GM18505 (cell line): ENCODE measurements at regions not wholly inside any gene's neighbourhood (a gene's known extent, or its start where the extent isn't known, plus 50 kb on each side); places are given as distances from the start of the nearest gene placed in this dataset.

ENCODE experiments used
- ATAC-seq: cut with Tn5 transposase; IDR thresholded peaks from one replicate; pipeline ENCODE4 v1.9.1; 2021; ENCODE audit not compliant: unreplicated experiment
- POLR2A ChIP-seq: IDR thresholded peaks from 4 replicates; pipeline ENCODE4 v1.6.1; 2011; ENCODE audit warnings: borderline replicate concordance; ENCODE audit not compliant: insufficient read depth, insufficient read length; ENCODE audit errors: extremely low read depth

- no peak for ATAC-seq
- no peak for TF ChIP-seq POLR2A
These were observed 1484.9 kb downstream of the BRD1 start for GRCh38 chr22:48342732-48343131.

GRCh38 chr22:48342016-48342415 lies 1485.7 kb downstream of the BRD1 start:
- no peak for ATAC-seq
- TF ChIP-seq POLR2A: no peak

GRCh38 chr22:48340727-48341709 lies 1486.7 kb downstream of the BRD1 start:
- TF ChIP-seq POLR2A: no peak
- ATAC-seq: no peak

GRCh38 chr22:48340191-48340590 lies 1487.5 kb downstream of the BRD1 start:
- no peak for TF ChIP-seq POLR2A
- ATAC-seq: no peak

- no peak for TF ChIP-seq POLR2A
These were observed 1488.6 kb downstream of the BRD1 start for GRCh38 chr22:48338793-48339705.

GRCh38 chr22:48337957-48338792 lies 1489.5 kb downstream of the BRD1 start:
- no peak for ATAC-seq
- no peak for TF ChIP-seq POLR2A

More at GRCh38 chr22:48338793-48339705, 1488.6 kb downstream of the BRD1 start:
- ATAC-seq: no peak

GRCh38 chr22:48336339-48337060 lies 1491.2 kb downstream of the BRD1 start:
- no peak for ATAC-seq
- no peak for TF ChIP-seq POLR2A

- no peak for TF ChIP-seq POLR2A
These were observed 1492.1 kb downstream of the BRD1 start for GRCh38 chr22:48335442-48336139.

GRCh38 chr22:48334971-48335370 lies 1492.7 kb downstream of the BRD1 start:
- no peak for ATAC-seq

More at GRCh38 chr22:48335442-48336139, 1492.1 kb downstream of the BRD1 start:
- no peak for ATAC-seq

GRCh38 chr22:48333816-48334735 lies 1493.6 kb downstream of the BRD1 start:
- ATAC-seq: no peak
- no peak for TF ChIP-seq POLR2A

More at GRCh38 chr22:48334971-48335370, 1492.7 kb downstream of the BRD1 start:
- no peak for TF ChIP-seq POLR2A

GRCh38 chr22:48333323-48333763 lies 1494.3 kb downstream of the BRD1 start:
- ATAC-seq: no peak
- no peak for TF ChIP-seq POLR2A
